DOHH2 (cell line): ENCODE measurements at regions not wholly inside any gene's neighbourhood (a gene's known extent, or its start where the extent isn't known, plus 50 kb on each side); places are given as distances from the start of the nearest gene placed in this dataset.

ENCODE experiments used
- H3F3A ChIP-seq: fragments of 200-600 bp; sonication (generic), shearing (Covaris generic); 2 replicates; pipeline ENCODE4 v1.6.0; 2016; ENCODE audit warnings: antibody characterized with exemption, mild to moderate bottlenecking; ENCODE audit not compliant: control insufficient read depth, insufficient read depth
- H3K27ac ChIP-seq: fragments of 200-600 bp; sonication (generic); 2 replicates; pipeline ENCODE4 v1.5.1; 2014; ENCODE audit warnings: low read depth, mild to moderate bottlenecking, low read length, moderate library complexity
- H3K27me3 ChIP-seq: fragments of 200-600 bp; sonication (generic); 2 replicates; pipeline ENCODE4 v1.6.1; 2014; ENCODE audit warnings: mild to moderate bottlenecking, low read length, mixed read lengths; ENCODE audit not compliant: control insufficient read depth
- H3K36me3 ChIP-seq: fragments of 200-600 bp; sonication (generic); 2 replicates; pipeline ENCODE4 v1.6.1; 2014; ENCODE audit warnings: mild to moderate bottlenecking, low read length, moderate library complexity, mixed read lengths; ENCODE audit not compliant: control insufficient read depth
- H3K4me1 ChIP-seq: fragments of 200-600 bp; sonication (generic); 2 replicates; pipeline ENCODE4 v1.6.1; 2014; ENCODE audit warnings: mild to moderate bottlenecking, low read length, mixed read lengths; ENCODE audit not compliant: control insufficient read depth
- H3K4me2 ChIP-seq: fragments of 200-600 bp; sonication (generic); 2 replicates; pipeline ENCODE4 v1.6.0; 2014; ENCODE audit warnings: mild to moderate bottlenecking, low read length, moderate library complexity
- H3K4me3 ChIP-seq: fragments of 200-600 bp; sonication (generic); 2 replicates; pipeline ENCODE4 v1.5.1; 2014; ENCODE audit warnings: mild to moderate bottlenecking, low read length, mixed read lengths
- H3K79me2 ChIP-seq: fragments of 200-600 bp; sonication (generic); 2 replicates; pipeline ENCODE4 v1.6.1; 2014; ENCODE audit warnings: mild to moderate bottlenecking, low read length, mixed read lengths; ENCODE audit not compliant: control insufficient read depth
- H3K9me2 ChIP-seq: fragments of 200-600 bp; sonication (generic); replicated peaks from 2 replicates; pipeline ENCODE4 v1.6.1; 2014; ENCODE audit warnings: mild to moderate bottlenecking, low read length, mixed read lengths; ENCODE audit not compliant: control insufficient read depth
- H3K9me3 ChIP-seq: fragments of 200-600 bp; sonication (generic); 2 replicates; pipeline ENCODE4 v1.6.1; 2014; ENCODE audit warnings: antibody characterized with exemption, low read length, mixed read lengths; ENCODE audit not compliant: control insufficient read depth, insufficient read depth
- H4K20me1 ChIP-seq: fragments of 200-600 bp; sonication (generic); 2 replicates; pipeline ENCODE4 v1.6.0; 2014; ENCODE audit warnings: low read depth, mild to moderate bottlenecking, antibody characterized with exemption, low read length, moderate library complexity; ENCODE audit not compliant: control insufficient read depth, insufficient read depth
- CTCF ChIP-seq: fragments of 200-600 bp; sonication (generic); IDR thresholded peaks from one replicate; pipeline ENCODE4 v1.5.1; 2014; ENCODE audit warnings: antibody characterized with exemption, mild to moderate bottlenecking, low read depth, low read length; ENCODE audit not compliant: poor library complexity, severe bottlenecking
- EZH2phosphoT487 ChIP-seq: fragments of 200-600 bp; sonication (generic); IDR thresholded peaks from 2 replicates; pipeline ENCODE4 v1.6.1; 2017; ENCODE audit warnings: borderline replicate concordance, mild to moderate bottlenecking, antibody characterized with exemption, low read length, moderate library complexity, mixed read lengths

DNA sequence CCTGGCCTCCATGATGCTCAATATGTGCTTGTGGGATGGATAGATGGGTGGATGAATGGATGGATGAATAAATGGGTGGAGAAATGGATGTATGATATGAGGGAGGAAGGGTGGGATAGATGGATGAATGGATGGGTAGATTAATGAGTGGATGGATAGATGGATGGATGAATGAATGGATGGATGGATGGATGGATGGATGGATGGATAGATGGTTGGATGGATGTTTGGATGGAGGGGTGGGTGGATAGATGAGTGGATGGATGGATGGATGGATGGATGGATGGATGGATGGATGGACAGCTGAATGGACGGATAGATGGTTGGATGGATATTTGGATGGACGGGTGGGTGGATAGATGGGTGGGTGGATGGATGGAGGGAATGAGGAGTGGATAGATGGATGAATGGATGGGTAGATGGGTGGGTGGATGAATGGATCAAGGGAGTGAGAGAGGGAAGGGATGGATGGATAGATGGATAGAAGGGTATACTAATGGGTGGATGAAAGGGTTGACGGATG is 139.4 kb downstream of the CEBPB start:
- Histone ChIP-seq H3K27ac (no peak overlapping the region), H3K4me2 (no peak overlapping the region)

GRCh38 chr20:50330504-50331313 is 140.1 kb downstream of the CEBPB start:
- no peak overlapping the region for H3K4me2 ChIP-seq
- H3K9me3 ChIP-seq, result peaks cover 12% of the 10 kb centered on the region
- no peaks in the 10 kb centered on the region for H3K36me3 ChIP-seq
- no peak overlapping the region for H3K27ac ChIP-seq
- TF ChIP-seq EZH2phosphoT487 (no peak), CTCF (no peak)
- H3F3A ChIP-seq, result no peaks in the 10 kb centered on the region
- H3K79me2 ChIP-seq, result no peaks in the 10 kb centered on the region
- no peaks in the 10 kb centered on the region for H4K20me1 ChIP-seq
- no peak overlapping the region for H3K4me3 ChIP-seq
- no peaks in the 10 kb centered on the region; the same call in 1 of the 2 replicates for H3K27me3 ChIP-seq
- no peaks in the 10 kb centered on the region for H3K4me1 ChIP-seq
- no peaks in the 10 kb centered on the region for H3K9me2 ChIP-seq

More for the DNA sequence above, 139.4 kb downstream of the CEBPB start:
- H3K4me1 ChIP-seq, result no peaks in the 10 kb centered on the region
- H3K9me3 ChIP-seq, result peaks cover 12% of the 10 kb centered on the region
- no peaks in the 10 kb centered on the region for H3K27me3 ChIP-seq
- TF ChIP-seq EZH2phosphoT487 (no peak), CTCF (no peak)
- no peaks in the 10 kb centered on the region for H3K36me3 ChIP-seq
- no peak overlapping the region for H3K4me3 ChIP-seq
- H3F3A ChIP-seq, result no peaks in the 10 kb centered on the region
- no peaks in the 10 kb centered on the region for H4K20me1 ChIP-seq
- no peaks in the 10 kb centered on the region for H3K79me2 ChIP-seq
- H3K9me2 ChIP-seq, result no peaks in the 10 kb centered on the region

- Histone ChIP-seq H4K20me1 (no peaks in the 10 kb centered on the region), H3K27ac (no peak overlapping the region), H3K4me1 (0 out of 2 replicates have a peak, but pooled peaks cover 2% of the 10 kb centered on the region), H3K36me3 (no peaks in the 10 kb centered on the region), H3F3A (no peaks in the 10 kb centered on the region), H3K9me3 (peaks cover 12% of the 10 kb centered on the region), H3K4me2 (no peak overlapping the region), H3K27me3 (peaks cover 6% of the 10 kb centered on the region), H3K9me2 (no peaks in the 10 kb centered on the region), H3K79me2 (no peaks in the 10 kb centered on the region), H3K4me3 (no peak overlapping the region)
- TF ChIP-seq EZH2phosphoT487, result no peak
- TF ChIP-seq CTCF, result no peak
These were observed 141.1 kb downstream of the CEBPB start for GRCh38 chr20:50331469-50332363.
